Adrenal gland (tissue), 5 donors: ENCODE measurements at regions not wholly inside any gene's neighbourhood (a gene's known extent, or its start where the extent isn't known, plus 50 kb on each side); places are given as distances from the start of the nearest gene placed in this dataset.
"Not testable (repeated sequence)": the region's sequence is repeated elsewhere in the genome, so short reads cannot be mapped to it uniquely, and the experiment has no call there.

Experiments used
- POLR2A ChIP-seq, 2 donors: fragments of 450-650 bp; IDR thresholded peaks; one replicate each; pipeline ENCODE4 v1.6.1; 2017; ENCODE audit warnings: antibody characterized with exemption in 2 of 2, mild to moderate bottlenecking in 2 of 2, moderate library complexity in 1 of 2
- TF ChIP-seq, protein P1 (sequence below), 6 experiments: fragments of 450-650 bp in 4 of 6; fragments of 200-600 bp in 2 of 6; sonication (generic) in 1 of 6; IDR thresholded peaks; 1 replicate in 5 of 6; 2 replicates in 1 of 6; pipeline versions ENCODE4 v1.5.1 to v1.8.0; 2016 to 2021; ENCODE audit warnings: antibody characterized with exemption in 6 of 6, mild to moderate bottlenecking in 2 of 6, moderate library complexity in 1 of 6
- donor health status: DM: no; HTN: no; CAD: no.

DNA sequence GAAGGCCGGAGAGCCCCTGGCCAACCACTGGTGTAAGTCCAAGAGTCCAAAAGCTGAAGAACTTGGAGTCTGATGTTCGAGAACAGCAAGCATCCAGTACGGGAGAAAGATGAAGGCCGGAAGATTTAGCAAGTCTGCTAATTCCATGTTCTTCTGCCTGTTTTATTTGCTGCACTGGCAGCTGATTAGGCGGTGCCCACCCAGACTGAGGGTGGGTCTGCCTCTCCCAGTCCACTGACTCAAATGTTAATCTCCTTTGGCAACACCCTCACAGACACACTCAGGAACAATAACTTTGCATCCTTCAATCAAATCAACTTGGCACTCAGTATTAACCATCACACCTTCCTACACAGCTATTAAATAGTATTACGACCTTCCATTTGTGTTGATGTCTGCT is 168.6 kb downstream of the ALDH1A2 start:
- TF ChIP-seq POLR2A (IDR thresholded peaks at IDR 0.05) = not testable (repeated sequence)
- TF ChIP-seq, protein P1, sequence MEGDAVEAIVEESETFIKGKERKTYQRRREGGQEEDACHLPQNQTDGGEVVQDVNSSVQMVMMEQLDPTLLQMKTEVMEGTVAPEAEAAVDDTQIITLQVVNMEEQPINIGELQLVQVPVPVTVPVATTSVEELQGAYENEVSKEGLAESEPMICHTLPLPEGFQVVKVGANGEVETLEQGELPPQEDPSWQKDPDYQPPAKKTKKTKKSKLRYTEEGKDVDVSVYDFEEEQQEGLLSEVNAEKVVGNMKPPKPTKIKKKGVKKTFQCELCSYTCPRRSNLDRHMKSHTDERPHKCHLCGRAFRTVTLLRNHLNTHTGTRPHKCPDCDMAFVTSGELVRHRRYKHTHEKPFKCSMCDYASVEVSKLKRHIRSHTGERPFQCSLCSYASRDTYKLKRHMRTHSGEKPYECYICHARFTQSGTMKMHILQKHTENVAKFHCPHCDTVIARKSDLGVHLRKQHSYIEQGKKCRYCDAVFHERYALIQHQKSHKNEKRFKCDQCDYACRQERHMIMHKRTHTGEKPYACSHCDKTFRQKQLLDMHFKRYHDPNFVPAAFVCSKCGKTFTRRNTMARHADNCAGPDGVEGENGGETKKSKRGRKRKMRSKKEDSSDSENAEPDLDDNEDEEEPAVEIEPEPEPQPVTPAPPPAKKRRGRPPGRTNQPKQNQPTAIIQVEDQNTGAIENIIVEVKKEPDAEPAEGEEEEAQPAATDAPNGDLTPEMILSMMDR (IDR thresholded peaks at IDR 0.05) = not testable (repeated sequence)
